ENCODE measurements at regions not wholly inside any gene's neighbourhood (a gene's known extent, or its start where the extent isn't known, plus 50 kb on each side); places are given as distances from the start of the nearest gene placed in this dataset.
"Not testable (repeated sequence)": the region's sequence is repeated elsewhere in the genome, so short reads cannot be mapped to it uniquely, and the experiment has no call there.

DNA sequence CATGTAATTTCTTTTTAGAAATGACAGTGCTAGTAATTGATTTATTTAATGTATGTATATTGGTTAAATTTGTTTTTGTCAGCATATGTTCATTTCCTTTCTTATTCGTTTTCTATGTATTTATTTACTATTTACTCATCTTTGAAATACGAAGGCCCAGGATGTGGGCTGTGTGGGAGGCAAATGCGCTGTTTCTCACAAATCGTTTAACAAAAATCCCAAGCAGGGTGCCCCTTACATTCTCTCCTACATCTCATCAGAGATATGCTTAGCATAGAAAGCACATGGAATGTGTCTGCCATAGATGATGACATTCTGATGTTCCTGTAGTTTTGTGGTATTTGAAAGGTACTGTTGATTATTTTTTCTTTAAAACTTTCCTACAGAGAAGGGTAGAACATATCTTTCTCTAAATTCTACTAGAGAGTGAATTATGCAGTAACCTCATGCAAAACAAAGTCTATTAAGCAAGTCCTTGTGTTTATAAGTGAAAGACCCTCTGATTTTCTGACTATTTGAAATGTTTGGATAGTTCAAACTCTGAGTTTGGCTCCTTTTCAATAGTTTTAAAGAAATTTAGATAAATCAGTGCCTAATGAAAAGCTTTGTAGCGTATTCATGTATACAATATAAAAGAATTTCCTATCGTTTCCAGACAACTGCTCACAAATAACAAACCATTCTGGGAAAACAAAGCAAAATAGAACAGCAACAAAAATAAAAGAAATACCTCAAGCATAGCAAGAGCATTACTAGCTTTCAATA is 111.1 kb upstream of the VGLL3 start:
- FAIRE-seq (no peak), DNase-seq (ENCODE audit: insufficient read length) (no peak)
- TF ChIP-seq TAF1 (IDR thresholded peaks at IDR 0.05; ENCODE audit: borderline replicate concordance, low read depth, low read length) (no peak), POLR2AphosphoS5 (IDR thresholded peaks at IDR 0.05; ENCODE audit: low read depth, low read length) (no peak), POLR2A (IDR thresholded peaks at IDR 0.05; ENCODE audit: low read depth, low read length) (no peak)

DNA sequence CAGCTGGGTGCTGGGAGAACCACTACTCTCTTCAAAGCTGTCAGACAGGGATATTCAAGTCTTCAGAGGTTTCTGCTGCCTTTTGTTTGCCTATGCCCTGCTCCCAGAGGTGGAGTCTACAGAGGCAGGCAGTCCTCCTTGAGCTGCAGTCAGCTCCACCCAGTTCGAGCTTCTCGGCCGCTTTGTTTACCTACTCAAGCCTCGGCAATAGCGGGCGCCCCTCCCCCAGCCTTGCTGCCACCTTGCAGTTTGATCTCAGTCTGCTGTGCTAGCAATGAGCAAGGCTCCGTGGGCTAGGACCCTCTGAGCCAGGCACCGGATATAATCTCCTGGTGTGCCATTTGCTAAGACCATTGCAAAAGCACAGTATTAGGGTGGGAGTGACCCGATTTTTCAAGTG is 106.8 kb upstream of the VGLL3 start:
- FAIRE-seq; DNase-seq (ENCODE audit: insufficient read length): not testable (repeated sequence)

- no peak for DNase-seq (ENCODE audit: insufficient read length)
- TF ChIP-seq POLR2A (IDR thresholded peaks at IDR 0.05; ENCODE audit: low read depth, low read length) (no peak), POLR2AphosphoS5 (IDR thresholded peaks at IDR 0.05; ENCODE audit: low read depth, low read length) (no peak), TAF1 (IDR thresholded peaks at IDR 0.05; ENCODE audit: borderline replicate concordance, low read depth, low read length) (no peak)
- FAIRE-seq = no peak
Measured at GRCh38 chr3:87090631-87091030, 99.7 kb upstream of the VGLL3 start.

- DNase-seq (ENCODE audit: insufficient read length) (peak; percentile 18), FAIRE-seq (peak; percentile 77)
- TF ChIP-seq TAF1 (IDR thresholded peaks at IDR 0.05; ENCODE audit: borderline replicate concordance, low read depth, low read length) (0 out of 2 replicates have a peak, but pooled peaks have one; percentile 3), POLR2A (IDR thresholded peaks at IDR 0.05; ENCODE audit: low read depth, low read length) (no peak), POLR2AphosphoS5 (IDR thresholded peaks at IDR 0.05; ENCODE audit: low read depth, low read length) (no peak)
Measured at GRCh38 chr3:87088993-87089841, 98.3 kb upstream of the VGLL3 start.

GRCh38 chr3:87088430-87088992 is 97.6 kb upstream of the VGLL3 start:
- TF ChIP-seq POLR2A (IDR thresholded peaks at IDR 0.05; ENCODE audit: low read depth, low read length) (no peak), POLR2AphosphoS5 (IDR thresholded peaks at IDR 0.05; ENCODE audit: low read depth, low read length) (no peak), TAF1 (IDR thresholded peaks at IDR 0.05; ENCODE audit: borderline replicate concordance, low read depth, low read length) (no peak)
- FAIRE-seq (no peak), DNase-seq (ENCODE audit: insufficient read length) (no peak)

DNA sequence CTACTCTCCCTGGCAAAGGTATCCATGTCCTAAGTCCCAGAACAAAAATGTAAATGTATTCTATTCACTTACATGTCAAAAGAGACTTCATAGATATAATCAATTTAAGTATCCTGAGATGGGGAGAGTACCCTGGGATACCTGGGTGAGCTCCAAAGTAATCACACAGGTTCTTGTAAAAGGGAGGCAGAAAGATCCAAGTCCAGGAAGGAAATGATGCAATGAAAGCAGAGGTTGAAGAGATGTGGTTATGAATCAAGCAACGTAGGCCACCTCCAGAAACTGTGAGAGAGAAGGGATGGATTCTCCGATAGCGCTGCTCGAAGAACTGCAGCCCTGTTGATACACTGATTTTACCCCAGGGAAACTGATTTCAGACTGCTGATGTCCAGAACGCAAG is 93.9 kb upstream of the VGLL3 start:
- DNase-seq (ENCODE audit: insufficient read length) (no peak), FAIRE-seq (no peak)
- TF ChIP-seq TAF1 (IDR thresholded peaks at IDR 0.05; ENCODE audit: borderline replicate concordance, low read depth, low read length) (no peak), POLR2A (IDR thresholded peaks at IDR 0.05; ENCODE audit: low read depth, low read length) (no peak), POLR2AphosphoS5 (IDR thresholded peaks at IDR 0.05; ENCODE audit: low read depth, low read length) (no peak)

DNA sequence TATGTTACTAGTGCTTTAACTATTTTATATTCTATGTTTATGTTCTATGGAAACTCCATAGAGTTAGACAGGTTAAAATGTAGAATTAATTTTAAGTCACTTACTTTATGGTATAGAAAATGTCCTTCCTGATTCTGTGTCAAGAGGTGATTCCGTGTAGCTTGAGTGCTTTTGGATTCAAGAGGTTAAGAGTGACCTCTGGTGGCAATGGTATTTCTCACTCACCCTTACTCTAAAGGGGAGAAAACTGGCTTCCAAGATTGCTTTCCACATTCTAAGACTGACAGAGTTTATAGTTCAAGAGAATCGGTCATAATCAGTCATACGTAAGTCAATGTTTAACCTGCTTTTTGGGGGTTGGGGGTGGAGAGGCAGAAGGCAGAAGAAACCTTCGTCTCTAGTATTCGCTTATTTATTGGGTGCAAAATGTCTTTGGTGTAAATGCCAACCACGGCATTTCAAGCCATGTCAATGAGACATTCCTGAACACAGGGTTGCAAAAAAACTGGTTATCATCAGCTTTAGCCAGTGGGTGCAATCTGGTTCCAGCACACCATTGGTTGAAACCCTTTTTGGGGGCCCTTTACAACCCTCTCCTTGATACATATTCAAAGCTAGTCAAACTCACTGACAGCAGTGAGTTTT is 92.0 kb upstream of the VGLL3 start:
- DNase-seq (ENCODE audit: insufficient read length) (no peak), FAIRE-seq (peak; percentile 42)
- TF ChIP-seq POLR2AphosphoS5 (IDR thresholded peaks at IDR 0.05; ENCODE audit: low read depth, low read length) (no peak), POLR2A (IDR thresholded peaks at IDR 0.05; ENCODE audit: low read depth, low read length) (no peak), TAF1 (IDR thresholded peaks at IDR 0.05; ENCODE audit: borderline replicate concordance, low read depth, low read length) (no peak)

DNA sequence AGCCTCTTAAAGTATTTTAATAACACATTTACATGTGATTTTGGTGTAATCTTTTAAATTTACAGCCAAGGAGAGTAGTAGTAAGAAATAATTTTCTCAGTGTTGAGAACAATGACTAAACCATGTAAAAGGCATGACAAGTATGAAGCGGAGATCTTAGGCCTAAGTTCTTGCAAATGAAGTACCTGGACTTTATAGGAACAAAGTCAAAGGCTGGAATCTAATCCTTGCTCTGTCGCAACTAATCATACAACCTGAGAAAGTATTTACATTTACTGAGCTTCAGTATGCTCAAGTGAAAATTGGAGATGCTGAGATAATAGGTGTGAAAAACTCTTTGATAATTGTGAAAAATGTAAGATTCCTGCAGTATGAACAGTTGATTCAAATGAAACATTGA is 86.4 kb upstream of the VGLL3 start:
- TF ChIP-seq POLR2AphosphoS5 (IDR thresholded peaks at IDR 0.05; ENCODE audit: low read depth, low read length) (no peak), TAF1 (IDR thresholded peaks at IDR 0.05; ENCODE audit: borderline replicate concordance, low read depth, low read length) (no peak), POLR2A (IDR thresholded peaks at IDR 0.05; ENCODE audit: low read depth, low read length) (no peak)
- FAIRE-seq = no peak
- no peak for DNase-seq (ENCODE audit: insufficient read length)

DNA sequence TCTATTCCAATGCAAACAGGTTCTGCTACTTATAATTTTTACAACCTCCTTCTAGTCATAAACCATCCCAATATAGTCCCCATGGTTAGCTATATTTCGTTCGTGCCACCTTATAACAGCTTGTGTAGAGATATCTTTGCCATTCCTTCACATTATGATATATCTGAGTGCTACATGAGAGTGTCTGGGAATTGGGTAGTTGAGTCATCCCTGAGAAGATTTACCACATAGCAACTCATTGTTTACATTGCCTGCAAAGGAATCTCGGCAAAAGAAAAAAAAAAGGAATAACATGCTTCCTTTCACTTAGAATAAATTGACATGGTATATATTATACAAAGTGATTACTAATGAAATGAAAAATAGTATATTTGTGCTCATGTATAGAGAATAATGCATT is 86.0 kb upstream of the VGLL3 start:
- FAIRE-seq (no peak), DNase-seq (ENCODE audit: insufficient read length) (no peak)
- TF ChIP-seq POLR2A (IDR thresholded peaks at IDR 0.05; ENCODE audit: low read depth, low read length) (no peak), POLR2AphosphoS5 (IDR thresholded peaks at IDR 0.05; ENCODE audit: low read depth, low read length) (no peak), TAF1 (IDR thresholded peaks at IDR 0.05; ENCODE audit: borderline replicate concordance, low read depth, low read length) (no peak)

- DNase-seq (ENCODE audit: insufficient read length) (no peak), FAIRE-seq (no peak)
- no peak for TF ChIP-seq TAF1 (IDR thresholded peaks at IDR 0.05; ENCODE audit: borderline replicate concordance, low read depth, low read length)
- TF ChIP-seq POLR2AphosphoS5 (IDR thresholded peaks at IDR 0.05; ENCODE audit: low read depth, low read length) = no peak
- TF ChIP-seq POLR2A (IDR thresholded peaks at IDR 0.05; ENCODE audit: low read depth, low read length) = no peak
Measured at GRCh38 chr3:87073496-87074145, 82.7 kb upstream of the VGLL3 start.

GRCh38 chr3:87072446-87072845 is 81.5 kb upstream of the VGLL3 start:
- no peak for FAIRE-seq
- TF ChIP-seq POLR2A (IDR thresholded peaks at IDR 0.05; ENCODE audit: low read depth, low read length) (no peak), TAF1 (IDR thresholded peaks at IDR 0.05; ENCODE audit: borderline replicate concordance, low read depth, low read length) (no peak), POLR2AphosphoS5 (IDR thresholded peaks at IDR 0.05; ENCODE audit: low read depth, low read length) (no peak)
- DNase-seq (ENCODE audit: insufficient read length) = no peak
